CD4-positive, alpha-beta T cell treated with Interleukin-17A for 1 hour (primary cell): ENCODE measurements at regions not wholly inside any gene's neighbourhood (a gene's known extent, or its start where the extent isn't known, plus 50 kb on each side); places are given as distances from the start of the nearest gene placed in this dataset.
"Not testable (repeated sequence)": the region's sequence is repeated elsewhere in the genome, so short reads cannot be mapped to it uniquely, and the experiment has no call there.

ENCODE experiments used
- DNase-seq: peaks from one replicate; pipeline ENCODE4 v3.0.0-alpha.2; 2020

DNA sequence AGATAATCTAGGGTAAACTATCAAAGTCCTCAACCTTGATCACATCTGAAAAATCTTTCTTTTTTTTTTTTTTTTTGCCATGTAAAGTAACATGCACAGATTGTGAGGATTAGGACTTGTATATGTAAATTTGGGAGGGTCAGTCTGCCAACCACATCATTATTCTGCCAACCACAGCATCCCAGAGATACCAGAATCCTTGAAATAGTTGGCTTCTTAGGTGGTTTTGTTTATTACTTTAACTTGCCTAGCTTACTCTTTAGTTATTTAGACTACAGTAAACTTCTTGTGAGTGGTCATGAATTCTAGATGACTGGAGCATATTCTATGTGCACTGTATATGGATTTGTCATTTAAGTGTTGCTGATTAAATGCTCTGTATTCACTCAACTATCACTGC is 242.1 kb upstream of the RBMS1 start:
- no peak for DNase-seq

GRCh38 chr2:160736148-160737028 is 242.8 kb upstream of the RBMS1 start:
- DNase-seq: no peak

- no peak for DNase-seq
Measured at GRCh38 chr2:160737247-160737646, 243.6 kb upstream of the RBMS1 start.

DNA sequence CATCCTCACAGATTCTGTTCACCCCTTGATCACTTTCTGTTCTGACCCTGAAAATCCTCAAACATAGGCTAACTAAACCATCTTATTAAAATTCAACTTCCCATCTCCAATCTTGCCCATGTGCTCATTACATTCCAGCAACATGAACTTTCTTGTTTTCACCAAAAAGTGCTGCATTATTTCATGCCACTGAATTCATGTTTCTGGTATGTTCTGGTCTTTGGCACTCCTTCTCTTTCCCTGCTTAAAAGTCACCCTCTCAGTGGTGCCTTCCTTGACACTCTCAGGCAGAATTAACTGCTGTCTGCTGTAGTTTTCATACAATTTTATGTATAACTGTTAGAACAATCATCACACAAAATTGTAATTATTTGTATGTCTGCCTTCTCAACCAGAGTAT is 247.7 kb upstream of the RBMS1 start:
- DNase-seq: no peak

- no peak for DNase-seq
Measured at GRCh38 chr2:160741815-160742214, 248.2 kb upstream of the RBMS1 start.

DNA sequence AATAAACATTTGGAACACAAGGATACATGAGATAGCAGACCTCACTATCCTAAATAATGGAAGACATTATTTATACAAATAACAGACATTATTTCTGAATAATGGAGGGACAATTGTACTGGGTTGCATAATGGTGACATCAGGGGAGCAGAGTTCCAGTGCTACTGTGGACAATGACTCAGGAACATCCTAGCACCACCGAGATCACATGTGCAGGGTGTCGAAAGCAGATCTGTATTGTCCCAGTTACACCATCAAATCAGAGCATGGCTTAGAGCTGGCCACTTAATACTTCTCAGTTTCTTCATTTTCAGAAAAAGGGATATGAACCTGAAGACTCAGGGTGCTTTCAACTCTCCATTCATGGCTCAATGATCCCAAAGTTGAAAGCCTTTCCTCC is 249.1 kb upstream of the RBMS1 start:
- DNase-seq: no peak

DNA sequence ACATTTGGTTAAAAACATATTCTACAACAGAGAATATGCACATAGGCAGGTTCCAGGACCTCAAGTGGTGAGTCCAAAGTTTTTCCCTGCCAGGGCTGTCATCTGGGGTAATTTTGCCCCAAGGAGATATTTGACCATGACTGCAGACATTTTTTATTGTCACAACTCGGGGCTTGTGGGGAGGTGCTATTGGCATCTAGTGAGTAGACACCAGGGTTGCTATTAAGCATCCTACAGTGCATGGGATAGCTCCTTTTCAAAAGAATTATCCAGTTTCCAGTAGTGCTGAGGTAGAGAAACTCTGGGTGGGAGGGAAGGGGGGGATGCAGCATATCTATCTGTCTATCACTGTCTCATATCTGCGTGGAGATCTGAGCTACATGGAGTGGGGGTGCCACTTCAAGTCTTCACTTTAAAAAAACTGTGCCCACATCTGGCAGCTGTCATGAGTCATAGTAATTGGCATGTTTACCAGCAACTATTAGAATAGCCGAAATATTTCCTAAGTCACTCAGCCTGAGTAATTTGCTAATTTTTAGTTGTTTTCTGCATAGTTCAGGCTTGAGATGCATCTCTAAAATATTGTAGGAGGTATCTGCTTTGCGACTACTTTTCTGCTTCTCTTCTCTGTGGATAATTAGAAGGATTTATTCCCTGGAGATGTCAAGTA is 254.0 kb upstream of the RBMS1 start:
- no peak for DNase-seq

DNA sequence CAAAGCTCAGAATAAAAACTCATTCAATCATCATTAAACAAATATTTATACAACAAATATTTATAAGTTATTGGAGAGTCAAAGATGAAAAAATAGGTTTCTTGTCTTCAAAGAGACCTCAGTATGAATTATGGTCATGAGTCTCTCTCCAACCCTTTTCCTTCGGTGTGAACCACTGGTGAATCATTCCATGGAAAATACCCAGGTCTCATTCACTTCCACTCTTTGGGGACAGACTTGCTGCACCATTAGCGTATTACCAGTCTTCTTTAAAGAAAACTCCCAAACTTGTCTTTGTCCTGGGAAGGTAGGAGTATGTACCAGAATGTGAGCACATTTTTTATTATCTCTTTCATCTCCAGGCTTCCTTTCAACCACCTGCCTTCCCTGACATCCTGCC is 257.4 kb upstream of the RBMS1 start:
- no peak for DNase-seq

GRCh38 chr2:160752475-160753330 is 259.1 kb upstream of the RBMS1 start:
- no peak for DNase-seq

GRCh38 chr2:160753331-160753654 is 259.7 kb upstream of the RBMS1 start:
- DNase-seq: no peak

DNA sequence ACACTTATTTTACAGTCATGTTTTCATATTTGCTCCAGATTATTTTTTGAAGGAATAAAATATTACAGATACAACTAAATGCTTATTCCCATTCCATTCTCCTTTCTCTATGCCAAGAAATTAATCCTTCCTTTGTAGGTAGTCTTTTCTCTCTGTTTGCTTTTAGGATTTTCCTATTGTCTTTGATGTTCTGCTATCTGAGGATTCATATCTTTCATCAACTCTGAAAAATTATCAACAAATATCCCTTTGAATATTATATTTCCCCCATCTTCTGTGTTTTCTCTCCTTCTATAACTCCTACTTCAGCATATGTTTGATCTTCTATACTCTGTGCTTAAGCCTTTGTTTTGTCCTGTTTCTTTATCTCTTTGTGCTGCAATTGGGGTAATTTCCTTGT is 260.4 kb upstream of the RBMS1 start:
- DNase-seq: no peak

DNA sequence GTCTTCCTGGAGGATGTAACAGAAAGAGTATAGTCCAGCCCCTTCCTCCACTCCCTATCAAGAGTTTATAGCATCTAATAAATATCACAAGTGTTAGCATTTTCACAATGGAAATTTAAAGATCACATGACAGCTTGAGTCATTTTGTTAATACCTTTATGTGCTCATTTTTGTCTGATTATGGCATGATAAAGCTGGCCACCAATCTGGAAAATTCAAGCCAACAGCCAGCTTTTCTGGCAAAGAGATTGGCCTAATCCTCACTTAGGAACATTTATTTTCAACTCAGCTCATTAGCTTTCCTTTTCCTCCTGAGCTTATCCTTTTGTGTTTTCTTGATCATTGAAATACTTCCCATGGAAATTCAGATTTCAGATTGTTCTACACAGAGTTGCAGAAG is 262.9 kb upstream of the RBMS1 start:
- DNase-seq: no peak

DNA sequence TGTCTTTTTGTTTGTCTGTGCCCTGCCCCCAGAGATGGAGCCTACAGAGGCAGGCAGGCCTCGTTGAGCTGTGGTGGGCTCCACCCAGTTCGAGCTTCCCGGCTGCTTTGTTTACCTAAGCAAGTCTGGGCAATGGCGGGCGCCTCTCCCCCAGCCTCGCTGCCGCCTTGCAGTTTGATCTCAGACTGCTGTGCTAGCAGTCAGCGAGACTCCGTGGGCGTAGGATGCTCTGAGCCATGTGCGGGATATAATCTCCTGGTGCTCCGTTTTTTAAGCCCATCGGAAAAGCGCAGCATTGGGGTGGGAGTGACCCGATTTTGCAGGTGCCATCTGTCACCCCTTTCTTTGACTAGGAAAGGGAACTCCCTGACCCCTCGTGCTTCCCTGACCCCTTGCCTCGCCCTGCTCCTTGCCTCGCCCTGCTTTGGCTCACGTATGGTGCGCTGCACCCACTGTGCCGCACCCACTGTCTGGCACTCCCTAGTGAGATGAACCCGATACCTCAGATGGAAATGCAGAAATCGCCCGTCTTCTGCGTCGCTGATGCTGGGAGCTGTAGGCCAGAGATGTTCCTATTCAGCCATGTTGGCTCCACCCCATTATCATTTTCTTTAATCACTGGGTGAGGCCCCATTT is 269.0 kb upstream of the RBMS1 start:
- DNase-seq: not testable (repeated sequence)

DNA sequence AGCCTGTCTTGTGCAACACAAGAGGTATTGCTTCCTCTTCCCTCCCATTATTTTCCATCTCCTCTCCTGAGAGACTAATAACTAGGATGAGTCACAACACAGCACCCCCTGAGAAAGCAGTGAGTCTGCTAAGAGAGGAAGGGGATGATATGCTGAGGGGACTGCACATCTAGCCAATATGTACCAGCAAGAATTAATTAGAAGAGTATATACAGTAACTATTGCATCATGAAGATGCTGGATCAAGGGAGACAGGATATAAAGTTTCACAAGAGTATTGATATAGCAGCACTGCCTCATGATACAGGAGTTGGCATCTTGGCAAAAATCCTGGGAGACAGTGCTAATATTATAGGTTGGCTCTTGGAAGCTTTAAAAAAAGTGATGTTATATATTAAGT is 289.9 kb upstream of the RBMS1 start:
- no peak for DNase-seq

GRCh38 chr2:160784034-160784433 is 290.4 kb upstream of the RBMS1 start:
- no peak for DNase-seq

- DNase-seq: no peak
Measured at GRCh38 chr2:160790738-160791137, 297.1 kb upstream of the RBMS1 start.

DNA sequence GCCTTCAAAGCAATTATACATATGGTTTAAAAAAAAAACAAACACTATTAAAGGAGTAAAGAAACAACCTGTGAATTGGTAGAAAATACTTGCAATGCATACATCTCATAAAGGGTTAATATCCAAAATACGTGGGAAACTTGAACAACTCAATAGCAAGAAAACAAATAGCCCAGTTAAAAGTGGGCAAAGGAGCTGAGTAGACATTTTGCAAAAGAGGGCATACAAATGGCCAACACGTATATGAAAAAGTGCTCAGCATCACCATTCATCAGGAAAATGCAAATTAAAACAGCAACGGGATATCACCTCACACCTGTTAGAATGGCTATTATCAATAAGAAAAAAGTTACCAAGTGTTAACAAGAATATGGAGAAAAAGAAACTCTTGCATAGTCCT is 298.3 kb upstream of the RBMS1 start:
- no peak for DNase-seq

DNA sequence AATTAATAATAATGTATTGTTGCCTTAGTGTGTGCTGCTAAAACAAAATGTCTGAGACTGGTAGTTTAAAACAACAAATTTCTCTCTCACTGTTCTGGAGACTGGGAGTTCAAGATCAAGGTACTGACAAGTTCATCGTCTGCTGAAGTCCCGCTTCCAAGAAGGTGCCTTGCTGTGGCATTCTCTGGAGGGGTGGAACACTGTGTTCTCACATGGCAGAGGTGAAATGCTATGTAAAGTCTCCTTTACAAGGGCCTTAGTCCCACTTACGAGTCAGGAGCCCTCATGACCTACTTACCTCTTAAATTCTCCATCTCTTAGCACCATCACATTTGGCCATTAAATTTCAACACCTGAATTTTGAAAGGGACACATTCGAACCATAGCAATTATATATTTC is 299.2 kb upstream of the RBMS1 start:
- no peak for DNase-seq

DNA sequence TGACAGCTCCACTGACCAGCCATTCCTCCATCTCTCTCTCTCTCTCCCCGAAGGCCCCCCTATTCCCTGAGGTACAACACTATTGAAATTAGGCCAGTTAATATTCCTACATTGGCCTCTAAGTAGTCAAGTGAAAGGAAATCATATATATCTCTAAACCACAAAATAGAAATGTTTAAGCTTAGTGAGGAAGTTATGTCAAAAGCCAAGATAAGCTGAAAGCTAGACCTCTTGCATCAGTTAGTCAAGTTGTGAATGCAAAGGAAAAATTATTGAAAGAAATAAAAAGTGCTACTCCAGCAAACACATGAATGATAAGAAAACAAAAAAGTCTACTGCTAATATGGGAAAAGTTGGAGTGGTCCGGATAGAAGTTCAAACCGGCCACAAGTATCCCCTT is 301.3 kb upstream of the RBMS1 start:
- DNase-seq: no peak

- no peak for DNase-seq
Measured at GRCh38 chr2:160803881-160804280, 310.3 kb upstream of the RBMS1 start.

- DNase-seq: no peak
Measured at GRCh38 chr2:160810406-160810805, 316.8 kb upstream of the RBMS1 start.

DNA sequence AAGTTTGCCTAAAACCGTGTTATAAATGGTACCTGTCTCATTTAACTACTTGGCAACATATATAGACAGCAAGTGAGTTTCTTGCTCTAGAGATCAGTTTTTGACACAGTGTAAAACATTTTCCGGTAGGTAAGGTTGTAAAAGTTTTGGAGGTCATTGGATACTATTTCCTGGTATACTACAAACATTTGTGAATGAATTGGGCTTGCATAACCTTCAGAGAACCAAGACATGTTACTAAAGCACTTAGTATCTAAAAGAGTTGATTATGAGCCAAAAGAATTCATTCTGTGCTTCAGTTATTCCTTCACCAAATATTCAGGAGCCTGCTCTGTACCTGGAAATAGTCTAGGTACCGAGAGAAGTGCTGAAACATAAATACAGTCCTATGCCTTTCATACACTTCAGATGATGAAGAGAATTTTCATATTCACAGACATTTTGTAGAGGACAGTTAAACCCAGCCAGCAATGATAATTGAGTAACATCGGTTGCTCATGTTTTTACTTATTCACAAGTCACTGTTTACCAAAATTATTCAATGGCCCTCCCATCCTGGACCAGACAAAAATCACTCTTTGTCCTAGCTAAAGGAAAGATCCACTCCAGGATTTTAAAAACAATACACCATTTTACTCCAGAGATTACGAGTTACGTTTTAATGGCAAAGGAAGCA is 319.4 kb upstream of the RBMS1 start:
- no peak for DNase-seq

DNA sequence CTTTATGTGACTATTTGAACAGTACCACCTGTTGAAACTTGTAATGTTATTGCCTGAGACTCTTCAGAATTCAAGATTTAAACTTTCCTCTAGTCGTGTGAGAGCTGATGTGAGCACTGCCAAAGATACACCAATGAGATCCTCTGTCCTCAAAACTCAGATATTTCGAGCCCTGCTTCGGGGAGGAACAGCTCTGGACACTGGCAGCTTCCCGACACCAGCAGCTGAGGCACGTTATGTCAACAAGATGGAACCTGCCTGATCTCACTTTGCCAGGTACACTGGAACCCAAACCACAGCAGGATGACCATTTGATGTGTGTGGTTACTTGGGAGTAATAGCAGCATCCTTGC is 319.9 kb upstream of the RBMS1 start:
- DNase-seq: no peak
